Ishikawa (cell line): ENCODE measurements at regions not wholly inside any gene's neighbourhood (a gene's known extent, or its start where the extent isn't known, plus 50 kb on each side); places are given as distances from the start of the nearest gene placed in this dataset.

ENCODE experiments used
- CEBPB ChIP-seq: IDR thresholded peaks from 2 replicates; pipeline ENCODE4 v1.6.1; 2012
- CREB1 ChIP-seq: IDR thresholded peaks from 2 replicates; pipeline ENCODE4 v1.6.1; 2012; ENCODE audit warnings: low read depth
- EGR1 ChIP-seq: IDR thresholded peaks from 2 replicates; pipeline ENCODE4 v1.6.1; 2012
- EP300 ChIP-seq: IDR thresholded peaks from 2 replicates; pipeline ENCODE4 v1.6.1; 2012; ENCODE audit warnings: borderline replicate concordance
- FOXM1 ChIP-seq: IDR thresholded peaks from 2 replicates; pipeline ENCODE4 v1.6.1; 2012; ENCODE audit warnings: low read depth, borderline replicate concordance
- NFIC ChIP-seq: IDR thresholded peaks from 2 replicates; pipeline ENCODE4 v1.6.1; 2012
- RAD21 ChIP-seq: IDR thresholded peaks from 2 replicates; pipeline ENCODE4 v1.6.1; 2012; ENCODE audit warnings: low read depth
- REST ChIP-seq: IDR thresholded peaks from 2 replicates; pipeline ENCODE4 v1.6.1; 2012; ENCODE audit warnings: low read depth, mild to moderate bottlenecking
- TAF1 ChIP-seq: IDR thresholded peaks from 2 replicates; pipeline ENCODE4 v1.6.1; 2012; ENCODE audit warnings: low read depth, mild to moderate bottlenecking
- TCF12 ChIP-seq: IDR thresholded peaks from 2 replicates; pipeline ENCODE4 v1.6.1; 2012; ENCODE audit warnings: low read depth
- TEAD4 ChIP-seq: IDR thresholded peaks from 2 replicates; pipeline ENCODE4 v1.6.1; 2012
- USF1 ChIP-seq: IDR thresholded peaks from 2 replicates; pipeline ENCODE4 v1.6.1; 2012
- YY1 ChIP-seq: IDR thresholded peaks from 2 replicates; pipeline ENCODE4 v1.6.1; 2012; ENCODE audit warnings: low read depth
- ZBTB7A ChIP-seq: IDR thresholded peaks from 2 replicates; pipeline ENCODE4 v1.6.1; 2012; ENCODE audit warnings: low read depth
- TF ChIP-seq, protein P1 (sequence below): IDR thresholded peaks from 2 replicates; pipeline ENCODE4 v1.6.1; 2012

GRCh38 chr6:98711380-98711779 lies 123.0 kb upstream of the POU3F2 start:
- TF ChIP-seq FOXM1 (no peak), ZBTB7A (no peak), REST (no peak), CEBPB (no peak), TAF1 (no peak), NFIC (no peak), USF1 (no peak), EP300 (no peak), CREB1 (no peak), TEAD4 (no peak), YY1 (no peak), RAD21 (no peak), TCF12 (no peak), EGR1 (no peak)
- TF ChIP-seq, protein P1, sequence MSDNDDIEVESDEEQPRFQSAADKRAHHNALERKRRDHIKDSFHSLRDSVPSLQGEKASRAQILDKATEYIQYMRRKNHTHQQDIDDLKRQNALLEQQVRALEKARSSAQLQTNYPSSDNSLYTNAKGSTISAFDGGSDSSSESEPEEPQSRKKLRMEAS: no peak

- TF ChIP-seq RAD21: no peak
- no peak for TF ChIP-seq EP300
- TF ChIP-seq, protein P1: no peak
- no peak for TF ChIP-seq YY1
- TF ChIP-seq USF1: no peak
- no peak for TF ChIP-seq ZBTB7A
These were observed 118.0 kb upstream of the POU3F2 start for GRCh38 chr6:98716341-98716740.

DNA sequence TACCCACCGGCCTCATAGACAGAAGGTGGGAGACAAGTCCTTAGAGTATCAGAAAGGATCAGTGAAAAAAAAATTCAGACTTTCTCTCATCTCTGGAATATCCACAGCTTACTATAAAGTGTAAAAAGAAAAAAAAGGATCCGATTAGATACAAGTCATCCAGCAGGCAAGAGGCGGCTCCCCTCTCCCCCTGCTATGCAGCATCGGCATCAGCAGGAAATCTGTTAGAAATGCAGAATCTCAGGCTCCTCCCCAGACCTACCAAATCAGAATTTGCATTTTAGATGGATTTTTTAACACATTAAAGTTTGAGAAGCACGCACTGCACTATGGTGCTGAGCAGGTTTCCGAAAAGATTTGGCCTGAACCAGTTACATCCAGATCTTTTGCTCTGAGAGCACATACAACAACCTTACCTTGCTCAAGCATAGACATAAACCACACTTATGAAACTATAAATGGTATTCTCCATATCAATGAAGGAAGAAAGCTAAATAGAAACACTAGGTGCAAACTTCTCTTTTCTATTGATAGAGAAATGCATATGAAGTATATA lies 117.0 kb upstream of the POU3F2 start:
- TF ChIP-seq YY1: no peak
- no peak for TF ChIP-seq REST
- no peak for TF ChIP-seq NFIC
- TF ChIP-seq ZBTB7A: no peak

DNA sequence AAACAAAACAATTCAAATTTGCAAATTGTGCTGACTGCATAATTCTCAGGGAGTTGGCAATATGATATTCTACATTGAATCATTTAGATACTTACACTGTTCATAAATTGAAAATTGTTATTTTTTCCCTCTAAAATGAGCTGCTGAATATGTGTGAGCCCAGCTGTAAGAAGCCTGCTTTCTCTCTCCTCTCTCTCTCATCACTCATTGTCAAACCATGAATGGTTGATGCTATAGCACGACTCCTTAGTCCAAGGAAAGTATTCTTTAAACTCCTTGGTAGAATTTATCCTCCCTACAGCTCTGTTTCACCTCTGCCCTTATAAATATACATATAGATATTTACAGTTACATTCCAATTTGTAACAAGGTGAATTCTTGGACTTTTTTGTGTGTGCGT lies 116.4 kb upstream of the POU3F2 start:
- TF ChIP-seq FOXM1: no peak
- no peak for TF ChIP-seq EGR1
- no peak for TF ChIP-seq CEBPB
- TF ChIP-seq USF1: no peak
- no peak for TF ChIP-seq YY1
- TF ChIP-seq, protein P1: no peak
- no peak for TF ChIP-seq EP300
- TF ChIP-seq ZBTB7A: no peak
- TF ChIP-seq TAF1: no peak

- no peak for TF ChIP-seq TEAD4
- TF ChIP-seq USF1: no peak
- no peak for TF ChIP-seq CREB1
- no peak for TF ChIP-seq RAD21
- no peak for TF ChIP-seq EP300
- TF ChIP-seq EGR1: no peak
- TF ChIP-seq YY1: no peak
- TF ChIP-seq, protein P1: no peak
- TF ChIP-seq CEBPB: no peak
- no peak for TF ChIP-seq TCF12
- no peak for TF ChIP-seq FOXM1
- TF ChIP-seq REST: no peak
- no peak for TF ChIP-seq TAF1
- TF ChIP-seq ZBTB7A: no peak
- TF ChIP-seq NFIC: no peak
These were observed 109.8 kb upstream of the POU3F2 start for GRCh38 chr6:98724537-98724936.
